ENCODE measurements at regions not wholly inside any gene's neighbourhood (a gene's known extent, or its start where the extent isn't known, plus 50 kb on each side); places are given as distances from the start of the nearest gene placed in this dataset.

- TF ChIP-seq ESRRG (CRISPR knock-in tag; IDR thresholded peaks at IDR 0.05) (no peak), BACH2 (CRISPR knock-in tag; IDR thresholded peaks at IDR 0.05; ENCODE audit: borderline replicate concordance) (no peak), ZFP30 (CRISPR knock-in tag; IDR thresholded peaks at IDR 0.05) (no peak)
Observed at GRCh38 chr4:26113339-26113940, 199.4 kb downstream of the SMIM20 start.
